ENCODE measurements at regions not wholly inside any gene's neighbourhood (a gene's known extent, or its start where the extent isn't known, plus 50 kb on each side); places are given as distances from the start of the nearest gene placed in this dataset.

- DNase-seq (ENCODE audit: low spot score): no peak
Observed at GRCh38 chr5:166373817-166374216, 1917.6 kb upstream of the WWC1 start.

GRCh38 chr5:166377756-166378155 lies 1913.7 kb upstream of the WWC1 start:
- DNase-seq (ENCODE audit: low spot score): no peak

- no peak for DNase-seq (ENCODE audit: low spot score)
Observed at GRCh38 chr5:166379517-166379916, 1911.9 kb upstream of the WWC1 start.

GRCh38 chr5:166382031-166382430 lies 1909.4 kb upstream of the WWC1 start:
- no peak for DNase-seq (ENCODE audit: low spot score)

GRCh38 chr5:166398131-166398530 lies 1893.3 kb upstream of the WWC1 start:
- no peak for DNase-seq (ENCODE audit: low spot score)

- no peak for DNase-seq (ENCODE audit: low spot score)
Observed at GRCh38 chr5:166399781-166400180, 1891.7 kb upstream of the WWC1 start.

- no peak for DNase-seq (ENCODE audit: low spot score)
Observed at GRCh38 chr5:166401391-166401790, 1890.1 kb upstream of the WWC1 start.

- no peak for DNase-seq (ENCODE audit: low spot score)
Observed at GRCh38 chr5:166412191-166412590, 1879.3 kb upstream of the WWC1 start.

GRCh38 chr5:166427211-166427610 lies 1864.2 kb upstream of the WWC1 start:
- DNase-seq (ENCODE audit: low spot score): no peak

GRCh38 chr5:166428264-166428803 lies 1863.1 kb upstream of the WWC1 start:
- no peak for DNase-seq (ENCODE audit: low spot score)

- DNase-seq (ENCODE audit: low spot score): no peak
Observed at GRCh38 chr5:166430491-166431319, 1860.7 kb upstream of the WWC1 start.

- DNase-seq (ENCODE audit: low spot score): no peak
Observed at GRCh38 chr5:166431456-166431855, 1860.0 kb upstream of the WWC1 start.

GRCh38 chr5:166433679-166434078 lies 1857.8 kb upstream of the WWC1 start:
- no peak for DNase-seq (ENCODE audit: low spot score)

GRCh38 chr5:166436872-166437271 lies 1854.6 kb upstream of the WWC1 start:
- no peak for DNase-seq (ENCODE audit: low spot score)

GRCh38 chr5:166486348-166486747 lies 1805.1 kb upstream of the WWC1 start:
- DNase-seq (ENCODE audit: low spot score): no peak

- DNase-seq (ENCODE audit: low spot score): no peak
Observed at GRCh38 chr5:166488560-166488959, 1802.9 kb upstream of the WWC1 start.

GRCh38 chr5:166493040-166493439 lies 1798.4 kb upstream of the WWC1 start:
- no peak for DNase-seq (ENCODE audit: low spot score)

GRCh38 chr5:166493612-166494011 lies 1797.8 kb upstream of the WWC1 start:
- no peak for DNase-seq (ENCODE audit: low spot score)

GRCh38 chr5:166497496-166498104 lies 1793.8 kb upstream of the WWC1 start:
- DNase-seq (ENCODE audit: low spot score): no peak

GRCh38 chr5:166499447-166500240 lies 1791.8 kb upstream of the WWC1 start:
- DNase-seq (ENCODE audit: low spot score): no peak

GRCh38 chr5:166503506-166503905 lies 1787.9 kb upstream of the WWC1 start:
- no peak for DNase-seq (ENCODE audit: low spot score)

- no peak for DNase-seq (ENCODE audit: low spot score)
Observed at GRCh38 chr5:166505067-166505466, 1786.4 kb upstream of the WWC1 start.

GRCh38 chr5:166505544-166505943 lies 1785.9 kb upstream of the WWC1 start:
- no peak for DNase-seq (ENCODE audit: low spot score)
